Liver (tissue), 8 donors: ENCODE measurements at regions not wholly inside any gene's neighbourhood (a gene's known extent, or its start where the extent isn't known, plus 50 kb on each side); places are given as distances from the start of the nearest gene placed in this dataset.
A peak's percentile ranks its signal among the peaks of the same experiment; 100 is the strongest.

Experiments used
- DNase-seq: peaks from one replicate; pipeline ENCODE4 v3.0.0-alpha.2; 2017; ENCODE audit warnings: low spot score
- H3K27ac ChIP-seq, 2 donors: one replicate each; pipeline ENCODE4 v1.7.0; 2013; ENCODE audit warnings: inconsistent platforms in 2 of 2, low read length in 2 of 2, control low read depth in 1 of 2, low read depth in 1 of 2, mild to moderate bottlenecking in 1 of 2
- H3K27me3 ChIP-seq, 4 donors: one replicate each; pipeline versions ENCODE4 v1.6.1 to v1.7.0; 2013; ENCODE audit warnings: low read length in 3 of 4, inconsistent platforms in 1 of 4, mild to moderate bottlenecking in 1 of 4, moderate library complexity in 1 of 4; ENCODE audit not compliant: control insufficient read depth in 4 of 4, insufficient read depth in 4 of 4
- H3K36me3 ChIP-seq, 4 donors: one replicate each; pipeline versions ENCODE4 v1.6.1 to v1.7.0; 2013; ENCODE audit warnings: low read length in 3 of 4, mild to moderate bottlenecking in 3 of 4, low read depth in 1 of 4, moderate library complexity in 1 of 4; ENCODE audit not compliant: control insufficient read depth in 4 of 4, insufficient read depth in 3 of 4
- H3K4me1 ChIP-seq, 4 donors: one replicate each; pipeline versions ENCODE4 v1.6.1 to v1.7.0; 2013; ENCODE audit warnings: low read length in 3 of 4, mild to moderate bottlenecking in 3 of 4, moderate library complexity in 1 of 4; ENCODE audit not compliant: control insufficient read depth in 4 of 4, insufficient read depth in 4 of 4
- H3K4me3 ChIP-seq, 3 donors: one replicate each; pipeline versions ENCODE4 v1.6.1 to v1.7.0; 2013; ENCODE audit warnings: low read length in 3 of 3, control low read depth in 1 of 3, low read depth in 1 of 3, mild to moderate bottlenecking in 1 of 3
- H3K9ac ChIP-seq, 2 donors: one replicate each; pipeline ENCODE4 v1.7.0; 2013; ENCODE audit warnings: low read length in 2 of 2, mild to moderate bottlenecking in 2 of 2, moderate library complexity in 2 of 2, control low read depth in 1 of 2, low read depth in 1 of 2
- H3K9me3 ChIP-seq, 4 donors: one replicate each; pipeline versions ENCODE4 v1.6.1 to v1.7.0; 2013; ENCODE audit warnings: low read length in 3 of 4; ENCODE audit not compliant: control insufficient read depth in 4 of 4
- ATF3 ChIP-seq: IDR thresholded peaks from 2 replicates; pipeline ENCODE4 v1.6.1; 2016; ENCODE audit warnings: antibody characterized with exemption
- CTCF ChIP-seq: fragments of 150-350 bp; IDR thresholded peaks from 2 replicates; pipeline ENCODE4 v1.5.1; 2017; ENCODE audit warnings: improper control_type of control experiment, low read depth, low read length; ENCODE audit not compliant: missing input control
- EGR1 ChIP-seq, 2 donors: IDR thresholded peaks; 2 replicates each; pipeline ENCODE4 v1.6.1; 2016 to 2018; ENCODE audit warnings: antibody characterized with exemption in 2 of 2, low read depth in 2 of 2
- FOXA1 ChIP-seq: IDR thresholded peaks from 2 replicates; pipeline ENCODE4 v1.6.1; 2016; ENCODE audit warnings: antibody characterized with exemption
- FOXA2 ChIP-seq: IDR thresholded peaks from 2 replicates; pipeline ENCODE4 v1.6.1; 2016; ENCODE audit warnings: antibody characterized with exemption
- GABPA ChIP-seq, 2 donors: IDR thresholded peaks in 1 of 2; conservative IDR thresholded peaks in 1 of 2; 2 replicates each; pipeline ENCODE4 v1.6.1; 2016; ENCODE audit warnings: antibody characterized with exemption in 2 of 2, mild to moderate bottlenecking in 1 of 2, moderate library complexity in 1 of 2
- HNF4A ChIP-seq, 2 donors: conservative IDR thresholded peaks; 2 replicates each; pipeline ENCODE4 v1.6.1; 2016; ENCODE audit warnings: antibody characterized with exemption in 2 of 2, mild to moderate bottlenecking in 2 of 2
- HNF4G ChIP-seq: IDR thresholded peaks from 2 replicates; pipeline ENCODE4 v1.6.1; 2016; ENCODE audit warnings: antibody characterized with exemption
- JUND ChIP-seq, 2 donors: IDR thresholded peaks; 2 replicates each; pipeline ENCODE4 v1.6.1; 2016; ENCODE audit warnings: antibody characterized with exemption in 2 of 2
- MAX ChIP-seq: IDR thresholded peaks from 2 replicates; pipeline ENCODE4 v1.6.1; 2016; ENCODE audit warnings: antibody characterized with exemption
- NR2F2 ChIP-seq: IDR thresholded peaks from 2 replicates; pipeline ENCODE4 v1.6.1; 2016; ENCODE audit warnings: antibody characterized with exemption
- RAD21 ChIP-seq, 2 donors: IDR thresholded peaks; 2 replicates each; pipeline ENCODE4 v1.6.1; 2016; ENCODE audit warnings: antibody characterized with exemption in 2 of 2, mild to moderate bottlenecking in 2 of 2
- REST ChIP-seq: IDR thresholded peaks from 2 replicates; pipeline ENCODE4 v1.6.1; 2016; ENCODE audit warnings: antibody characterized with exemption, mild to moderate bottlenecking
- RXRA ChIP-seq, 2 donors: IDR thresholded peaks; 2 replicates each; pipeline ENCODE4 v1.6.1; 2017 to 2018; ENCODE audit warnings: antibody characterized with exemption in 2 of 2, mild to moderate bottlenecking in 1 of 2
- SP1 ChIP-seq: IDR thresholded peaks from 2 replicates; pipeline ENCODE4 v1.6.1; 2018; ENCODE audit warnings: antibody characterized with exemption, mild to moderate bottlenecking
- TAF1 ChIP-seq: conservative IDR thresholded peaks from 2 replicates; pipeline ENCODE4 v1.6.1; 2016; ENCODE audit warnings: antibody characterized with exemption, mild to moderate bottlenecking
- YY1 ChIP-seq: IDR thresholded peaks from 2 replicates; pipeline ENCODE4 v1.6.1; 2016; ENCODE audit warnings: antibody characterized with exemption, mild to moderate bottlenecking
- WGBS: extraction: QIAGEN DNeasy Blood & Tissue Kit; methylation state at CpG from one replicate; pipeline ENCODE4 v1.1.7; 2013; 5-methylcytosine and 5-hydroxymethylcytosine counted together
- donor health status: healthy.
- donor health status: healthy.
- donor health status: healthy.
- donor health status: healthy.
- donor health status: healthy.

GRCh38 chr5:30540150-30540549 lies 653.3 kb upstream of the CDH6 start:
- TF ChIP-seq EGR1 (IDR thresholded peaks at IDR 0.05; ENCODE audit: low read depth in 2 of 2) (no peak), RAD21 (IDR thresholded peaks at IDR 0.05) (no peak), FOXA2 (no peak), SP1 (no peak), YY1 (no peak), GABPA (IDR thresholded peaks at IDR 0.05 in 1 of 2, conservative IDR thresholded peaks at IDR 0.05 in 1 of 2) (no peak), HNF4G (no peak), NR2F2 (no peak), CTCF (no peak), MAX (no peak), JUND (IDR thresholded peaks at IDR 0.05) (no peak), ATF3 (no peak), TAF1 (no peak), RXRA (IDR thresholded peaks at IDR 0.05) (no peak), FOXA1 (no peak), REST (no peak)
- WGBS, result 83% methylated on average over 4 of the region's 4 CpGs

GRCh38 chr5:30539004-30539634 lies 654.4 kb upstream of the CDH6 start:
- Histone ChIP-seq H3K4me3 (no peak overlapping the region), H3K27me3 (no peaks in the 10 kb centered on the region), H3K27ac (no peak overlapping the region), H3K36me3 (no peaks in the 10 kb centered on the region), H3K4me1 (no peaks in the 10 kb centered on the region), H3K9ac (no peak overlapping the region), H3K9me3 (peaks cover 0 to 1% (median 0%) of the 10 kb centered on the region in 4 donors)
- WGBS, result 53% methylated on average over 4 of the region's 4 CpGs
- TF ChIP-seq HNF4G (peak; percentile 11), EGR1 (IDR thresholded peaks at IDR 0.05; ENCODE audit: low read depth in 2 of 2) (no peak), HNF4A (conservative IDR thresholded peaks at IDR 0.05) (peak in 1 of 2 donors; percentile 53)
- DNase-seq, result no peak

More at GRCh38 chr5:30540150-30540549, 653.3 kb upstream of the CDH6 start:
- no peak overlapping the region for H3K4me3 ChIP-seq
- no peak overlapping the region for H3K9ac ChIP-seq
- no peak overlapping the region for H3K27ac ChIP-seq
- peaks cover 0 to 1% (median 0%) of the 10 kb centered on the region in 4 donors for H3K9me3 ChIP-seq
- DNase-seq, result no peak
- H3K27me3 ChIP-seq, result no peaks in the 10 kb centered on the region
- no peaks in the 10 kb centered on the region for H3K4me1 ChIP-seq
- H3K36me3 ChIP-seq, result no peaks in the 10 kb centered on the region
